Skeletal muscle tissue (tissue), 4 donors: ENCODE measurements at regions not wholly inside any gene's neighbourhood (a gene's known extent, or its start where the extent isn't known, plus 50 kb on each side); places are given as distances from the start of the nearest gene placed in this dataset. TPM values are rescaled to one million over a fixed set of nuclear protein-coding genes. Genes with fewer than 3 reads are reported as not detected.
A peak's percentile ranks its signal among the peaks of the same experiment; 100 is the strongest.

Experiments
- H3K27ac ChIP-seq: one replicate; pipeline ENCODE4 v1.7.0; 2013; ENCODE audit warnings: mild to moderate bottlenecking, low read depth, low read length, inconsistent platforms
- H3K27me3 ChIP-seq, 3 donors: one replicate each; pipeline ENCODE4 v1.7.0; 2013; ENCODE audit warnings: low read length in 3 of 3; ENCODE audit not compliant: control insufficient read depth in 3 of 3, insufficient read depth in 3 of 3
- H3K36me3 ChIP-seq, 3 donors: one replicate each; pipeline ENCODE4 v1.7.0; 2013; ENCODE audit warnings: low read length in 3 of 3; ENCODE audit not compliant: control insufficient read depth in 3 of 3, insufficient read depth in 3 of 3
- H3K4me1 ChIP-seq, 3 donors: one replicate each; pipeline ENCODE4 v1.7.0; 2013; ENCODE audit warnings: low read length in 3 of 3, mild to moderate bottlenecking in 3 of 3; ENCODE audit not compliant: control insufficient read depth in 3 of 3, insufficient read depth in 3 of 3
- H3K4me3 ChIP-seq, 3 donors: one replicate each; pipeline ENCODE4 v1.7.0; 2013; ENCODE audit warnings: low read length in 3 of 3
- H3K9ac ChIP-seq, 3 donors: one replicate each; pipeline ENCODE4 v1.7.0; 2013; ENCODE audit warnings: low read length in 3 of 3, mild to moderate bottlenecking in 3 of 3, moderate library complexity in 2 of 3, low read depth in 1 of 3
- H3K9me3 ChIP-seq, 3 donors: one replicate each; pipeline ENCODE4 v1.7.0; 2013; ENCODE audit warnings: low read length in 3 of 3; ENCODE audit not compliant: control insufficient read depth in 3 of 3
- small RNA-seq: library from RNA; depleted of rRNA; stranded (forward); fragments of <200 nt; gene quantifications from one replicate; pipeline ENCODE3, GENCODE V24; 2014
- donor health status: Osteomylitis.

DNA sequence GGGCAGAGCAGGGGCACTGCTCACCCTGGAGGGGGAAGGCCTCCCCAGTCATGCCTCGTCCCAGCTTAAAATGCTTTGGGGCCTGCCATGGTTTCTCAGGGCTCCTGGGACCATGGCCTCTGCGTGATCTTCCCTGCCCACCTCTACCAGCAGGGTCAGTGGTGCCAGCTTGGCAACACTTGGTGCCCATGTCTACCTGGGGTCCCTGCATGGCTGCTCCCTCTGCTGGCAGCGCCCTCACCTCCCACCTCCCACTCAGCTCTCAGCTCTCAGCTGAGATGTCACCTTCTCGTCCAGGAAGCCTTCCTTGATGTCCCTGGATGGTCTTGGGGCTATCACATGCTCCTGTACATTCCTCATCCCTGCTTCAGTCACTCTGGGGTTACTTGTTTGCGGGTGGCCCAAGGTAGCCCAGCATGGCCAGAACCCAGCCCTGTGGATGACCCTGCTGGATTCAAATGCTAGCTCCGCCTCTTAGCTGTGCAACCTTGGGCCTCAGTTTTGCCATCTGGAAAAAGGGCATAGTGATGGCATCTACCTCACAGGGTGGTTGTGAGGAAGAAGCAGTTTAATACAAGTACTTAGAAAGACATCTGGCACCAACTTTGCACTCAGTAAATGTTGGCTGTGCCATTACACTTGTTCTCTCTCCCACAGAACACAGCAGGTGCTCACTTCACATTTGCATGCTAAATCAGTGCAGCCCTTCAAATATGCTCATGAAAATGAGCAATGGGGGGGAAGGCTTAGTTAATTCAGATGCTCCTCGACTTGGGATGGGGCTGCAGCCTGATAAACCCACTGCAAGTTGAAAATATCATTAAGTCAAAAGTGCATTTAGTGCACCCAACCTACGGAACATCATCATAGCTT is 53.5 kb upstream of the PTPN1 start:
- no peaks in the 10 kb centered on the region for H3K9me3 ChIP-seq
- no peak overlapping the region for H3K4me3 ChIP-seq
- H3K27me3 ChIP-seq = no peaks in the 10 kb centered on the region
- no peak overlapping the region for H3K27ac ChIP-seq
- H3K36me3 ChIP-seq = no peaks in the 10 kb centered on the region
- H3K9ac ChIP-seq = no peak overlapping the region
- H3K4me1 ChIP-seq = peaks cover 7 to 13% (median 10%) of the 10 kb centered on the region in 3 donors

DNA sequence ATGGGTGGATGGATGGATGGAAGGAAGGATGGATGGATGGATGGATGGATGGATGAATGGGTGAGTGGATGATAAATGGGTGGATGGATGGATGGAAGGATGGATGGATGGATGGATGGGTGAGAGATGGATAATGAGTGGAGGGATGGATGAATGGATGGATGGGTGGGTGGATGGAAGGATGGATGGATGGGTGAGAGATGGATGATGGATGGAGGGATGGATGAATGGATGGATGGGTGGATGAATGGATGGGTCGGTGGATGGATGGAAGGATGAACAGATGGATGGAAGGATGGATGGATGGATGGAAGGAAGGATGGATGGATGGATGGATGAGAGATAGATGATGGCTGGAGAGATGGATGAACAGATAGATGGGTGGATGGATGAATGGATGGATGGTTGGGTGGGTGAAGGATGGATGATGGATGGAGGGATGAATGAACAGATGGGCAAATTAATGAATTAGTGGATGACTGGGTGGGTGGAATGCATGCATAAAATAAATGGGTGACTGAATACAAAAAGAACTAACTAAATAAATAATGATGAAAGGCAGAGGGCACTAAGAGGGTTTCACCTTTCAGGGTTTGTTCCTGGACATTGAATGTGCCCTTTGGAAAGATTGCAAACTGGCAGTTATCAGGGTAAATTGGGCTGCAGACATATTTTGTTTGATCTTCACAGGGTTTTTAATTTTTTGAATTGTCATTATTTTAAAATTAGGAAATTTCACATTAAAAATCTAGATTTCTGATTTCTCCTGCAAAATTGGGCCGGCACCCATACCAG is 50.9 kb upstream of the PTPN1 start:
- Histone ChIP-seq H3K27me3 (no peaks in the 10 kb centered on the region), H3K9ac (no peak overlapping the region), H3K27ac (no peak overlapping the region), H3K4me3 (no peak overlapping the region), H3K36me3 (no peaks in the 10 kb centered on the region), H3K4me1 (peaks cover 11 to 27% (median 20%) of the 10 kb centered on the region in 3 donors), H3K9me3 (no peaks in the 10 kb centered on the region)

DNA sequence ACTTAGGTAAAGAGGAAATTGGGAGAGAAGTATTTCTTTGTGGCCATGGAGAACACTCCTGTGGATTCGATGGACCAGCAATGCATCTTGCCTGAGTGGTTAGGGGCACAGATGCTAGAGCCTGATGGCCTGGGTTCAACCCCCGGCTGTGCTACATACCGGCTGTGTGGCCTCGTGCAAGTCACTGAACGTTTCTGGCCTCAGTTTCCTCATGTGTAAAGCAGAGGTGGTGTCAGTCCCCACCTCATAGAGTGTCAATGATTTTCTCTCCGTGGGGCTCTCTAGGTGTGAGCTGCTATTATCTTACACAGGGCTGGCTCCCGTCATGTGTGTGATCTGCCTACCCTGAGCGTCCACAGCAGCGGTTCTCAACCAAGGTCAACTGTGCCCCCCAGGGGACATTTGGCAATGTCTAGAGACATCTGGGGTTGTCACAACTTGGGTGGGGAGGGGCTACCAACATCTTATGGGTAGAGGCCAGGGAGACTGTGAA is 50.0 kb upstream of the PTPN1 start:
- Histone ChIP-seq H3K4me3 (no peak overlapping the region), H3K9me3 (no peaks in the 10 kb centered on the region), H3K4me1 (peaks cover 14 to 31% (median 24%) of the 10 kb centered on the region in 3 donors), H3K27ac (no peak overlapping the region), H3K36me3 (no peaks in the 10 kb centered on the region), H3K9ac (peak overlapping the region; percentile 38 to 50 (median 44)), H3K27me3 (no peaks in the 10 kb centered on the region)

Small RNA genes in the stretch of these regions (small RNA-seq; reads per million reads assigned to genes)
- not detected for gene RN7SL636P
